Endothelial cell of umbilical vein (primary cell): ENCODE measurements at regions not wholly inside any gene's neighbourhood (a gene's known extent, or its start where the extent isn't known, plus 50 kb on each side); places are given as distances from the start of the nearest gene placed in this dataset.

Experiments
- BruUV-seq: library from RNA; stranded (reverse); fragments of 400-500 nt; replicated peaks from 2 replicates; lab custom pipeline; 2021; lab: Mats Ljungman, UMichigan
- CTCF ChIA-PET: fragments of 300-600, 350-600 bp; sonication (Branson Sonifier 250); formaldehyde crosslinking; loops from one replicate; lab custom pipeline; 2021; ENCODE audit warnings: antibody characterized with exemption, inconsistent platforms; lab: Charles Lee
- POLR2A ChIA-PET: fragments of 300-600, 350-600 bp; sonication (Branson Sonifier 250); formaldehyde crosslinking; loops from one replicate; lab custom pipeline; 2021; ENCODE audit warnings: antibody characterized with exemption, inconsistent platforms; lab: Charles Lee
- DNase-seq: peaks from one replicate; pipeline ENCODE4 v3.0.0-alpha.2; 2011; ENCODE audit warnings: low read depth, low spot score
- FAIRE-seq: peaks from 2 replicates; lab custom pipeline; 2011; peaks lifted over from hg19 to GRCh38; lab: Jason Lieb, UNC
- H2AFZ ChIP-seq: 2 replicates; pipeline ENCODE4 v1.6.0; 2012; ENCODE audit warnings: low read depth, low read length, control low read depth, inconsistent platforms
- H3K27ac ChIP-seq: 2 replicates; pipeline ENCODE4 v1.5.1; 2011; ENCODE audit warnings: low read depth, mild to moderate bottlenecking, control low read depth, low read length, moderate library complexity; ENCODE audit not compliant: insufficient read depth
- H3K27me3 ChIP-seq, 2 experiments: 2 replicates each; pipeline versions ENCODE4 v1.6.0 to v1.6.1; 2011; ENCODE audit warnings: low read length in 2 of 2, mixed read lengths in 1 of 2; ENCODE audit not compliant: control insufficient read depth in 2 of 2, insufficient read depth in 2 of 2
- H3K36me3 ChIP-seq, 2 experiments: 2 replicates in 1 of 2; 3 replicates in 1 of 2; pipeline ENCODE4 v1.5.1; 2011; ENCODE audit warnings: low read length in 2 of 2, mild to moderate bottlenecking in 1 of 2, moderate library complexity in 1 of 2; ENCODE audit not compliant: control insufficient read depth in 2 of 2, insufficient read depth in 2 of 2; ENCODE audit errors: extremely low read depth in 1 of 2
- H3K4me1 ChIP-seq: 3 replicates; pipeline ENCODE4 v1.5.1; 2011; ENCODE audit warnings: mild to moderate bottlenecking, low read length; ENCODE audit not compliant: control insufficient read depth, insufficient read depth; ENCODE audit errors: extremely low read depth
- H3K4me2 ChIP-seq: 2 replicates; pipeline ENCODE4 v1.6.1; 2011; ENCODE audit warnings: low read length, control low read depth, mixed read lengths; ENCODE audit not compliant: insufficient read depth
- H3K4me3 ChIP-seq, 3 experiments: fragments of 200-600 bp in 1 of 3; sonication (generic), shearing (Covaris generic) in 1 of 3; replicated peaks in 1 of 3; 2 replicates each; pipeline ENCODE4 v1.5.1; 2011 to 2016; ENCODE audit warnings: control low read depth in 3 of 3, low read length in 3 of 3, mild to moderate bottlenecking in 2 of 3, inconsistent platforms in 1 of 3, low read depth in 1 of 3, moderate library complexity in 1 of 3; ENCODE audit not compliant: insufficient read depth in 1 of 3
- H3K79me2 ChIP-seq: 2 replicates; pipeline ENCODE4 v1.6.0; 2012; ENCODE audit warnings: low read length, inconsistent platforms; ENCODE audit not compliant: control insufficient read depth, insufficient read depth
- H3K9ac ChIP-seq: replicated peaks from 2 replicates; pipeline ENCODE3; 2011; ENCODE audit warnings: low read length, control low read depth; ENCODE audit not compliant: insufficient read depth; ENCODE audit errors: extremely low read depth
- H3K9me1 ChIP-seq: replicated peaks from 3 replicates; pipeline ENCODE4 v1.6.0; 2011; ENCODE audit warnings: mild to moderate bottlenecking, low read length; ENCODE audit not compliant: control insufficient read depth, insufficient read depth; ENCODE audit errors: extremely low read depth
- H3K9me3 ChIP-seq: replicated peaks from 2 replicates; pipeline ENCODE4 v1.5.1; 2012; ENCODE audit warnings: low read length, inconsistent platforms; ENCODE audit not compliant: control insufficient read depth, insufficient read depth
- H4K20me1 ChIP-seq: replicated peaks from 2 replicates; pipeline ENCODE3; 2011; ENCODE audit warnings: mild to moderate bottlenecking, low read length; ENCODE audit not compliant: control insufficient read depth, insufficient read depth; ENCODE audit errors: extremely low read depth
- EZH2 ChIP-seq: IDR thresholded peaks from 2 replicates; pipeline ENCODE4 v1.6.1; 2012; ENCODE audit warnings: borderline replicate concordance, low read depth, mild to moderate bottlenecking, moderate library complexity, low read length, inconsistent platforms; ENCODE audit not compliant: severe bottlenecking
- FOS ChIP-seq: IDR thresholded peaks from 2 replicates; pipeline ENCODE4 v1.6.1; 2011; ENCODE audit warnings: mild to moderate bottlenecking, low read length, moderate library complexity, borderline replicate concordance; ENCODE audit not compliant: insufficient read depth
- GATA2 ChIP-seq: IDR thresholded peaks from 2 replicates; pipeline ENCODE4 v1.7.0; 2011; ENCODE audit warnings: low read depth, mild to moderate bottlenecking, moderate library complexity, mixed read lengths, low read length; ENCODE audit not compliant: insufficient read length, insufficient read depth
- JUN ChIP-seq: IDR thresholded peaks from 2 replicates; pipeline ENCODE4 v1.6.1; 2011; ENCODE audit warnings: borderline replicate concordance, low read depth; ENCODE audit not compliant: insufficient read length, insufficient read depth
- MAX ChIP-seq: IDR thresholded peaks from 2 replicates; pipeline ENCODE4 v1.6.1; 2011; ENCODE audit not compliant: insufficient read depth, insufficient read length
- MYC ChIP-seq: IDR thresholded peaks from one replicate; pipeline ENCODE4 v1.6.1; 2011; ENCODE audit warnings: mild to moderate bottlenecking, low read depth, low read length
- POLR2A ChIP-seq: IDR thresholded peaks from 2 replicates; pipeline ENCODE4 v1.6.1; 2012; ENCODE audit warnings: low read depth, mild to moderate bottlenecking, control low read depth, low read length
- POLR2AphosphoS5 ChIP-seq: IDR thresholded peaks from 2 replicates; pipeline ENCODE4 v1.6.1; 2012; ENCODE audit warnings: low read depth, mild to moderate bottlenecking, control low read depth, low read length, moderate library complexity; ENCODE audit not compliant: insufficient read depth
- dilution Hi-C: fragments of 300-500 bp; cut with MboI; formaldehyde crosslinking; loops from one replicate; pipeline ENCODE4 v1.15.0; 2019; ENCODE audit warnings: low sequenced_read_pairs; ENCODE audit not compliant: extremely low pct_ligation_motif_present
- intact Hi-C: fragments of 100-400 bp; cut with micrococcal nuclease; formaldehyde crosslinking; loops from one replicate; pipeline ENCODE4 v1.10.0; 2022
- TF ChIP-seq, protein P1 (sequence below), 2 donors: IDR thresholded peaks; 1 replicate in 1 of 2; 2 replicates in 1 of 2; pipeline ENCODE4 v1.5.1; 2011; ENCODE audit warnings: low read length in 2 of 2, mild to moderate bottlenecking in 2 of 2, moderate library complexity in 2 of 2, control low read depth in 1 of 2, inconsistent platforms in 1 of 2, low read depth in 1 of 2; ENCODE audit not compliant: insufficient read depth in 1 of 2; ENCODE audit errors: extremely low read depth in 1 of 2

- ChIA-PET CTCF (interaction anchor here (1.0 to 1.3 kb wide), 3 partner anchors 19 to 325 kb away, joined by 3 to 5 read pairs (median 3); no protein-coding TSS in a partner anchor), POLR2A (no interaction called here)
- FAIRE-seq (no peak), DNase-seq (no peak)
- no peak overlapping the region for H2AFZ ChIP-seq
- H3K27ac ChIP-seq = no peak overlapping the region
- H3K4me1 ChIP-seq = no peaks in the 10 kb centered on the region
- H3K27me3 ChIP-seq = no peaks in the 10 kb centered on the region
- no peak for TF ChIP-seq FOS
- TF ChIP-seq MAX = no peak
- TF ChIP-seq, protein P1, sequence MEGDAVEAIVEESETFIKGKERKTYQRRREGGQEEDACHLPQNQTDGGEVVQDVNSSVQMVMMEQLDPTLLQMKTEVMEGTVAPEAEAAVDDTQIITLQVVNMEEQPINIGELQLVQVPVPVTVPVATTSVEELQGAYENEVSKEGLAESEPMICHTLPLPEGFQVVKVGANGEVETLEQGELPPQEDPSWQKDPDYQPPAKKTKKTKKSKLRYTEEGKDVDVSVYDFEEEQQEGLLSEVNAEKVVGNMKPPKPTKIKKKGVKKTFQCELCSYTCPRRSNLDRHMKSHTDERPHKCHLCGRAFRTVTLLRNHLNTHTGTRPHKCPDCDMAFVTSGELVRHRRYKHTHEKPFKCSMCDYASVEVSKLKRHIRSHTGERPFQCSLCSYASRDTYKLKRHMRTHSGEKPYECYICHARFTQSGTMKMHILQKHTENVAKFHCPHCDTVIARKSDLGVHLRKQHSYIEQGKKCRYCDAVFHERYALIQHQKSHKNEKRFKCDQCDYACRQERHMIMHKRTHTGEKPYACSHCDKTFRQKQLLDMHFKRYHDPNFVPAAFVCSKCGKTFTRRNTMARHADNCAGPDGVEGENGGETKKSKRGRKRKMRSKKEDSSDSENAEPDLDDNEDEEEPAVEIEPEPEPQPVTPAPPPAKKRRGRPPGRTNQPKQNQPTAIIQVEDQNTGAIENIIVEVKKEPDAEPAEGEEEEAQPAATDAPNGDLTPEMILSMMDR (IDR thresholded peaks at IDR 0.05; ENCODE audit: extremely low read depth in 1 of 2, insufficient read depth in 1 of 2, low read depth in 1 of 2, low read length in 2 of 2) = no peak
- TF ChIP-seq JUN = no peak
- H3K4me2 ChIP-seq = no peak overlapping the region
- no peaks in the 10 kb centered on the region for H3K79me2 ChIP-seq
- no peaks in the 10 kb centered on the region for H3K9me3 ChIP-seq
- H3K4me3 ChIP-seq = no peak overlapping the region
- no peak overlapping the region for H3K9ac ChIP-seq
- intact Hi-C loops = no loop called here
- dilution Hi-C loops = no loop called here
- H3K36me3 ChIP-seq = no peaks in the 10 kb centered on the region
- H3K9me1 ChIP-seq = no peaks in the 10 kb centered on the region
- BruUV-seq = no TSS peak
- H4K20me1 ChIP-seq = no peaks in the 10 kb centered on the region
Observed at GRCh38 chr12:91706466-91706865, 439.2 kb downstream of the BTG1 start.

- POLR2A ChIA-PET = no interaction called here
- TF ChIP-seq MYC (no peak), POLR2A (no peak), FOS (no peak), MAX (no peak), GATA2 (no peak), JUN (no peak), EZH2 (no peak), POLR2AphosphoS5 (no peak)
- TF ChIP-seq, protein P1 (IDR thresholded peaks at IDR 0.05; ENCODE audit: extremely low read depth in 1 of 2, insufficient read depth in 1 of 2, low read depth in 1 of 2, low read length in 2 of 2) = no peak
- CTCF ChIA-PET = interaction anchor here (0.6 kb wide), 1 partner anchor 10 kb away, joined by 3 read pairs; no protein-coding TSS in a partner anchor
- Histone ChIP-seq H3K27me3 (no peaks in the 10 kb centered on the region), H3K9ac (no peak overlapping the region), H3K27ac (no peak overlapping the region), H3K4me3 (no peak overlapping the region), H3K79me2 (no peaks in the 10 kb centered on the region), H3K4me1 (no peaks in the 10 kb centered on the region), H4K20me1 (no peaks in the 10 kb centered on the region), H3K36me3 (no peaks in the 10 kb centered on the region), H2AFZ (no peak overlapping the region), H3K4me2 (no peak overlapping the region), H3K9me3 (no peaks in the 10 kb centered on the region), H3K9me1 (no peaks in the 10 kb centered on the region)
- DNase-seq = peak; percentile 67
- BruUV-seq = no TSS peak
- dilution Hi-C loops = no loop called here
- intact Hi-C loops = no loop called here
- FAIRE-seq = peak; percentile 44
Observed at GRCh38 chr12:91704446-91704845, 441.2 kb downstream of the BTG1 start.
